Astrocyte of the cerebellum (primary cell): ENCODE measurements at regions not wholly inside any gene's neighbourhood (a gene's known extent, or its start where the extent isn't known, plus 50 kb on each side); places are given as distances from the start of the nearest gene placed in this dataset.

Experiments
- DNase-seq: peaks from one replicate; pipeline ENCODE4 v3.0.0-alpha.2; 2011; ENCODE audit warnings: low read depth
- H3K4me3 ChIP-seq: 2 replicates; pipeline ENCODE4 v1.5.1; 2011; ENCODE audit warnings: mild to moderate bottlenecking, low read depth, low read length, moderate library complexity
- CTCF ChIP-seq: IDR thresholded peaks from 2 replicates; pipeline ENCODE4 v1.5.1; 2012; ENCODE audit warnings: low read length, low read depth, moderate library complexity, mild to moderate bottlenecking; ENCODE audit errors: missing control alignments
- in situ Hi-C: cut with HindIII; loops from 2 replicates; pipeline ENCODE4 v1.10.0; 2017; ENCODE audit warnings: low sequenced_read_pairs

GRCh38 chr6:78117966-78118365, 465.1 kb downstream of the MEI4 start:
- in situ Hi-C loops: no loop called here
- no peak for DNase-seq
- no peak overlapping the region for H3K4me3 ChIP-seq
- TF ChIP-seq CTCF: no peak

DNA sequence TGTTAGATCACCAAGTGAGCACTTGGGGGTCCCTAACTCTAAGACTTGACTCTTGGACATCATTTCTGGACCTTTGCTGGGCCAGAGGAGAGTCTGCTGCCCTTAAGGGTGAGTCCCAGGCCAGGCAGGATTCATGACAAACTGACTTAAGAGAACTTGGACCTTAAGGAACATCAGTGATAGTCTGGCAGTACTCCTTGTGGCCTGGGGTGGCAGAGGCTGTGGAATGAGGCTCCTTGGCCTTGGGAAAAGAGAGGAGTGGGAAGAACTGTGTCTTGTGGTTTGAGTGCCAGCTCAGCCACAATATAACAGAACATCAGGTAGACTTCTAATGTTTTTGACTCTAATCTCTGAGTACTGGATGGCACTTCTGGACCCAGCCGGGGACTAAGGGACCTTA, 478.7 kb downstream of the MEI4 start:
- no peak overlapping the region for H3K4me3 ChIP-seq
- in situ Hi-C loops: no loop called here
- no peak for TF ChIP-seq CTCF
- no peak for DNase-seq

GRCh38 chr6:78132671-78133410, 480.0 kb downstream of the MEI4 start:
- no peak for TF ChIP-seq CTCF
- no peak overlapping the region for H3K4me3 ChIP-seq
- no peak for DNase-seq
- in situ Hi-C loops: no loop called here

DNA sequence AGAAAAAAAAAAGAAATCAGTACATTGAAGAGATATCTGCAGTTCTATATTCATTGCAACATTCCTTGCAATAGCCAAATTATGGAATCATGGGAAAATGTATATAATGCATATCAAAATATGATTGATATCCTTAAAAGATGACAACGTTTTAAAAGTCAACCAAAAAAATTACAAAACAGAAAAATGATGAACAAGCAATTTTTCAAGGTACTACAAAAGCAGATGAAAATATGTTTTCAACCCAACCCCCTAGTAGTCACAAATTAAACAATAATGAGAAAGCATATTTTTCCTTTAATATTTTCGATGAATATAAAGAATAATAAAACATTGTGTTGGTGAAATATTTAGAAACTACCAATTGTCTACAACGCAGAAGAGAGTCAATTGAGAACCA, 497.6 kb downstream of the MEI4 start:
- H3K4me3 ChIP-seq: no peak overlapping the region

DNA sequence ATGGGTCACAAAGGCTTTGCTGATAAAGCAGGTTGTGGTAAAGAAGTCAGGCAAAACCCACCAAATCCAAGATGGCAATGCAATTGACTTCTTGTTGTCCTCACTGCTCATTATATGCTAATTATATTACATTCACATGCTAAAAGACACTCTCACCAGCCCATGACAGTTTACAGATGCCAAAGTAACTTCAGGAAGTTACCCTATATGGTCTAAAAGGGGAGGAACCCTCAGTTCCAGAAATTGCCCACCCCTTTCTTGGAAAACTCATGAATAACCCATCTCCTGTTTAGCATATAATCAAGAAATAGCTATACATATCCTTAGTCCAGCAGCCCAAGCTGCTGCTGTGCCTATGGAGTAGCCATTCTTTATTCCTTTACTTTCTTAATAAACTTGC, 501.1 kb downstream of the MEI4 start:
- no peak for DNase-seq
- H3K4me3 ChIP-seq: no peak overlapping the region
- in situ Hi-C loops: no loop called here
- no peak for TF ChIP-seq CTCF

More for the DNA sequence above, 497.6 kb downstream of the MEI4 start:
- TF ChIP-seq CTCF: no peak
- in situ Hi-C loops: no loop called here
- DNase-seq: no peak

- DNase-seq: no peak
- H3K4me3 ChIP-seq: no peak overlapping the region
- no peak for TF ChIP-seq CTCF
- in situ Hi-C loops: no loop called here
These were observed 504.8 kb downstream of the MEI4 start for GRCh38 chr6:78157606-78158005.
